ENCODE measurements at regions not wholly inside any gene's neighbourhood (a gene's known extent, or its start where the extent isn't known, plus 50 kb on each side); places are given as distances from the start of the nearest gene placed in this dataset.

DNA sequence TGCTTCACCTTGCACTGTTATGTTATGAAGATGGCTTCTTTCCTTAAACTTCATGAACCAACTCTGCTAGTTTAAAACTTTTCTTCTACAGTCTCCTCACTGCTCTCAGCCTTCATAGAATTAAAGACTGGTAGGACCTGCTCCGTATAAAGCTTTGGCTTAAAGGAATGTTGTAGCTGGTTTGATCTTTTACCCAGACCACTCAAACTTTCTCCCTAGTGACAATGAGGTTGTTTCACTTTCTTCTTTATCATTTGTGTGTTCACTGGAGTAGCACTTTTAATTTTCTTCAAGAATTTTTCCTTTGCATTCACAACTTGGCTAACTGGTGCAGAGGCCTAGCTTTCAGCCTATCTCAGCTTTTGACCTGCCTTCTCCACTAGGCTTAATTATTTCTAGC, 316.4 kb upstream of the RNF32 start:
- H2AFZ ChIP-seq = no peak overlapping the region
- H3K27ac ChIP-seq (ENCODE audit: low read depth) = no peak overlapping the region
- H3K27me3 ChIP-seq (ENCODE audit: insufficient read depth) = no peaks in the 10 kb centered on the region
- H3K79me2 ChIP-seq (replicated peaks; ENCODE audit: insufficient read depth) = no peaks in the 10 kb centered on the region
- H3K9me2 ChIP-seq (ENCODE audit: insufficient read depth) = no peaks in the 10 kb centered on the region
- H3K36me3 Mint-ChIP-seq (ENCODE audit: low read depth) = no peaks in the 10 kb centered on the region
- no peaks in the 10 kb centered on the region for H3F3A ChIP-seq (replicated peaks; ENCODE audit: low read depth)
- H3K9me3 Mint-ChIP-seq = no peaks in the 10 kb centered on the region
- DNase-seq (ENCODE audit: low spot score) = no peak
- no peaks in the 10 kb centered on the region for H3K27me3 Mint-ChIP-seq (ENCODE audit: insufficient read depth, low read depth, poor library complexity)
- H3K4me3 Mint-ChIP-seq = no peak overlapping the region
- no peaks in the 10 kb centered on the region for H3K36me3 ChIP-seq (ENCODE audit: insufficient read depth)
- no peak overlapping the region for H3K4me3 ChIP-seq
- TF ChIP-seq EZH2 (IDR thresholded peaks at IDR 0.05; ENCODE audit: low read depth, unreplicated experiment) (no peak), EZH2phosphoT487 (IDR thresholded peaks at IDR 0.05; ENCODE audit: unreplicated experiment) (no peak), ZNF114 (CRISPR knock-in tag; IDR thresholded peaks at IDR 0.05) (no peak), REST (IDR thresholded peaks at IDR 0.05; ENCODE audit: unreplicated experiment) (no peak), ZNF331 (CRISPR knock-in tag; IDR thresholded peaks at IDR 0.05; ENCODE audit: low read depth) (no peak), ETS1 (IDR thresholded peaks at IDR 0.05) (no peak), ZNF462 (CRISPR knock-in tag; IDR thresholded peaks at IDR 0.05) (no peak), CREB1 (CRISPR knock-in tag; IDR thresholded peaks at IDR 0.05; ENCODE audit: low read depth) (no peak), POLR2AphosphoS5 (IDR thresholded peaks at IDR 0.05; ENCODE audit: low read depth) (no peak), JUNB (IDR thresholded peaks at IDR 0.05; ENCODE audit: unreplicated experiment) (no peak), NANOG (IDR thresholded peaks at IDR 0.05; ENCODE audit: borderline replicate concordance) (no peak), STAT1 (IDR thresholded peaks at IDR 0.05; ENCODE audit: unreplicated experiment) (no peak)
- TF ChIP-seq, protein P1, sequence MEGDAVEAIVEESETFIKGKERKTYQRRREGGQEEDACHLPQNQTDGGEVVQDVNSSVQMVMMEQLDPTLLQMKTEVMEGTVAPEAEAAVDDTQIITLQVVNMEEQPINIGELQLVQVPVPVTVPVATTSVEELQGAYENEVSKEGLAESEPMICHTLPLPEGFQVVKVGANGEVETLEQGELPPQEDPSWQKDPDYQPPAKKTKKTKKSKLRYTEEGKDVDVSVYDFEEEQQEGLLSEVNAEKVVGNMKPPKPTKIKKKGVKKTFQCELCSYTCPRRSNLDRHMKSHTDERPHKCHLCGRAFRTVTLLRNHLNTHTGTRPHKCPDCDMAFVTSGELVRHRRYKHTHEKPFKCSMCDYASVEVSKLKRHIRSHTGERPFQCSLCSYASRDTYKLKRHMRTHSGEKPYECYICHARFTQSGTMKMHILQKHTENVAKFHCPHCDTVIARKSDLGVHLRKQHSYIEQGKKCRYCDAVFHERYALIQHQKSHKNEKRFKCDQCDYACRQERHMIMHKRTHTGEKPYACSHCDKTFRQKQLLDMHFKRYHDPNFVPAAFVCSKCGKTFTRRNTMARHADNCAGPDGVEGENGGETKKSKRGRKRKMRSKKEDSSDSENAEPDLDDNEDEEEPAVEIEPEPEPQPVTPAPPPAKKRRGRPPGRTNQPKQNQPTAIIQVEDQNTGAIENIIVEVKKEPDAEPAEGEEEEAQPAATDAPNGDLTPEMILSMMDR (conservative IDR thresholded peaks at IDR 0.05; ENCODE audit: low read depth in 2 of 2) = no peak
- no peaks in the 10 kb centered on the region for H3K4me1 ChIP-seq (ENCODE audit: insufficient read depth)
- no peak overlapping the region for H3K27ac Mint-ChIP-seq
- no peak for ATAC-seq
- H4K20me1 ChIP-seq (replicated peaks; ENCODE audit: insufficient read depth) = no peaks in the 10 kb centered on the region
- H3K4me1 Mint-ChIP-seq = no peaks in the 10 kb centered on the region
- no peak overlapping the region for H3K4me2 ChIP-seq

Measured in GM23338 (cell line).